HUDEP-2 (cell line): ENCODE measurements at regions not wholly inside any gene's neighbourhood (a gene's known extent, or its start where the extent isn't known, plus 50 kb on each side); places are given as distances from the start of the nearest gene placed in this dataset.
"Not testable (repeated sequence)": the region's sequence is repeated elsewhere in the genome, so short reads cannot be mapped to it uniquely, and the experiment has no call there.

ENCODE experiments used
- DNase-seq, 76 experiments: peaks; one replicate each; lab custom pipeline; 2025; ENCODE audit not compliant: unreplicated experiment in 76 of 76; lab: John Stamatoyannopoulos, UW

- DNase-seq: peak in 7 of 76 experiments; percentile 5 to 31 (median 6)
These were observed 141.3 kb downstream of the CCDC74A start for GRCh38 chr2:131668794-131669540.

- DNase-seq: not testable (repeated sequence)
These were observed 144.3 kb downstream of the CCDC74A start for GRCh38 chr2:131671841-131672470.

DNA sequence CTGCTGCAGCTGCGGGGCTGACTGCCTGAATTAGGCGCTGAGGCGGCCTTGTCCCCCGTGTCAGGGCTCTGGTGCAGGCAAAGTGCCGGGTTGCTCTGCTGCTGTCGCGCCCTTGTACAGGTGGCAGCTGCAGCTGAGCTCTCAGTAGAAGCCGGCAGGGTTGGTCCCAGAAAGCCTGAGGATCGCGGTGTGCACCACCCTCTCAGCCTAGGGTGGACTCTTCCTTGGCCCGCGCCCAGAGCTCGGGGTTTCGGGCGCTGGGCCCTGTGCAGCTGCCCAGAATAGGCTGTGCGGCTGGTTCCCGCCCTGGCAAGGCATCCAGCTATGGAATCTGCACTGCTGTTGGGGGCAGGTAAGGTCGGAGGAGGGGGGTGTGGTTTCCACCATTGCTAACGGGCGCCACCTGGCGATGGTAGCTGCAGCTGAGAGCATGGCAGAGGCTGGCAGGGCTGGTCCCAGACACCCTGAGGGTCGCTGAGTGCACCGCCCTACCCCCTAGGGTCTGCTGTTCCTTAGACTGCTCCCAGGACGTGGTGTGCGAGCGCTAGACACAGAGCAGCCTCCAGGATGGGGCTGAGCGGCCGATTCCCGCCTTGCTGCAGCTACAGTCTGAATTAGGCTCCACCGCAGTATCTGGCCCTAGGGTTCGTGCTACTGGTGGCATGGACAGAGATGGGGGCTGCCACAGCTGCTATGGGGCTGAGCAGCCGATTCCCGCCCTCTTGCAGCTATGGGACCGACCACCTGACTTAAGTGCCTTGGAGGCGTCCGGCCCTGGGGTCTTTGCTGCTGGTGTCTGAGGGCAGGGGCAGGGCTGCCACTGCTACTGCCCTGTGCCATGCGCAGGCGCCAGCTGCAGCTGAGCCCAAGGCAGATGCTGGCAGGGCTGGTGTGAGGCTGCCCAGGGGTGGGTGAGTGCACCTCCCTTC is 145.0 kb downstream of the CCDC74A start:
- DNase-seq: peak in 47 of 76 experiments; percentile 1 to 50 (median 17)

- DNase-seq: peak in 63 of 76 experiments; percentile 2 to 75 (median 48)
These were observed 145.9 kb downstream of the CCDC74A start for GRCh38 chr2:131673400-131674173.

DNA sequence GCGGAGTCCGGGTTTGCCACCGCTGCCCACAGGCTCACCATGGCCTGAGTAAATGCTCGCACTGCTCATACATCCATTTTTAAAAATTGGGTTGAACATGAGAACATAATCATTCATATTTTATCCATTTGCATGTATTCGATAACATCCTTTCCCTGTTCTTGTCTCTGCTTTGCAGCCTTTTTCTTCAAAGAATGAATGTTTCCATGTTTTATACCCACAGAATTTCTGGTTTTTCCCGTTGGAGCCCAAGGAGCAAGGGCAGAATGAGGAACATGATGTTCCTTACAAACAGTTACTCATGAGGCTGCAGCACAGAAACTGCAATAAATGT is 146.5 kb downstream of the CCDC74A start:
- DNase-seq: no peak

DNA sequence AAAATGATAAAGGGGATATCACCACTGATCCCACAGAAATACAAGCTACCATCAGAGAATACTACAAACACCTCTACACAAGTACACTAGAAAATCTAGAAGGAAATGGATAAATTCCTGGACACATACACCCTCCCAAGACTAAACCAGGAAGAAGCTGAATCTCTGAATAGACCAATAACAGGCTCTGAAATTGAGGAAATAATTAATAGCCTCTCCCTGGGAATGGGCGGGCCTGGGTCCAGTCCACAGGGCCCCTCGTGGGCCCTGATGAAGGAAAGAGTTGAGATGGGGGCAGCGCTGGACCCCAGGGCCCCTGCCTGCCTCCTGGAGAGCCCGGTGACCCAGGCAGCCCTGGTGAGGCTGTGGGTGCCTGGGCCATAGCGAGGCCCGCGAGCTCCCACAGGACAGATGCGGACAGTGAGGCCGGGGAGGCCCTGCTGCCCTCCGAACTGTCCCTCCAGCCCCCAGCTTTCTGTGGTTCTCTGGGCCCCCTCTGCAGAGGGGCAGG is 154.0 kb downstream of the CCDC74A start:
- not testable (repeated sequence) for DNase-seq

- DNase-seq: peak in 68 of 76 experiments; percentile 4 to 73 (median 52)
These were observed 154.6 kb downstream of the CCDC74A start for GRCh38 chr2:131682122-131682944.

DNA sequence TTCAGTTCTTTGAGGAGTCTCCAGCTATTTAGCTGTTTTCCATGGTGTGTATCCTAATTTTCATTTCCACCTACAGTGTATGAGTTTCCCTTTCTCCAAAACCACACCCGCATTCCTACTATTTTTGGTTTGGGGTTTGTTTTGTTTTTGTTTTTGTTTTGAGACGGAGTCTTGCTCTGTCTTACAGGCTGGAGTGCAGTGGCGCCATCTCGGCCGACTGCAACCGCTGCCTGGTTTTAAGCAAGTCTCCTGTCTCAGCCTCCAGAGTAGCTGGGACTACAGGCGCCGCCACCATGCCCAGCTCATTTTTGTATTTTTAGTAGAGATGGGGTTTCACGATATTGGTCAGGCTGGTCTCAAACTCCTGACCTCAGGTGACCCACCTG is 155.2 kb downstream of the CCDC74A start:
- peak in 10 of 76 experiments; percentile 1 to 24 (median 4) for DNase-seq

GRCh38 chr2:131684631-131685316 is 157.1 kb downstream of the CCDC74A start:
- not testable (repeated sequence) for DNase-seq

DNA sequence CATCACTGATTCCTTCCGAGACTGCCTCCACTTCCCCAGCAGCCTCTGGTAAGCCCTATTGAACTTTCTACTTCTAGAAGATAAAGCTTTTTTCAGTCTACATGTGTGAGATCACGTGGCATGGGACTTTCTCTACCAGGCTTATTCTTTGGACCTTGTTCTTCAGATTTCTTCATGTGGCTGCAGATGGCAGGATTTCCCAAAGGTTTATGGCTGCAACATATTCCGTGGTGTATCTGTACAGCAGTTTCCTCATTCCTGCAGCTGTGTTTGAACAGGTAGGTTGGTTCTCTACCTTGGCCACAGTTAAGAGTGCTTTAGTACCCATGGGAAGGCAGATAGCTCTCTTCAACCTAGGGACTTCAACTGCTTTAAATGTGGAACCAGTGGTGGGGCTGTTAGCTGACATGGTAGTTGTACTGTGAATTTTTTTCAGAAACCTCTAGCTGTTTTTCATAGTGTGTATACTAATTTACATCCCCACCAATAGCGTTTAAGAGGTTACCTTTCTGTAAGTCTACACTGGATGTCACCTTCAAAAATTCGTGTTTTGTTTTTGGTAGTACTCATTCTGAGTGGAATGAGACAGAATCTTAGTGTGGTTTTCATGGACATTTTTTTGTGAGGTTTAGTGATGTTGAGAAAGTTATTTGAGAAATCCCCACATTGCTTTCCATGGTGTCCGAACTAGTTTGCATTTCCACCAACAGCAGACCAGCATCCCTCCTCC is 158.6 kb downstream of the CCDC74A start:
- DNase-seq: not testable (repeated sequence)

DNA sequence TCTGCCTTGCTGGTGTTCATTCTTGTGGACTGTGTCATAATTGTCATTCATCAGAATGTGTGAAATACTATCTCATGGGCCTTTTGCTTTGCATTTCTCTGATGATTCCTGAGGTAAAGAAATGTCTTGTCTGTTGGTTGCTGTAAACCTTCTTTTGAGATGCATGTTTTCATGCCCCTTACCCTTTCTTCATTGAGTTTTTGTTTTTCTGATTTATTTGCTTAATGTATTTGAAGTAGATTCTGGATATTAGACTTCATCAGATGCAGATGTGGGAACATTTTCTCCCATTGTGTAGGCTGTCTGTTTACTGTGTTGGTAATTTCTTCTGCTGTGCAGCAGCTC is 159.2 kb downstream of the CCDC74A start:
- DNase-seq: not testable (repeated sequence)

GRCh38 chr2:131689066-131689465 is 161.4 kb downstream of the CCDC74A start:
- DNase-seq: not testable (repeated sequence)

DNA sequence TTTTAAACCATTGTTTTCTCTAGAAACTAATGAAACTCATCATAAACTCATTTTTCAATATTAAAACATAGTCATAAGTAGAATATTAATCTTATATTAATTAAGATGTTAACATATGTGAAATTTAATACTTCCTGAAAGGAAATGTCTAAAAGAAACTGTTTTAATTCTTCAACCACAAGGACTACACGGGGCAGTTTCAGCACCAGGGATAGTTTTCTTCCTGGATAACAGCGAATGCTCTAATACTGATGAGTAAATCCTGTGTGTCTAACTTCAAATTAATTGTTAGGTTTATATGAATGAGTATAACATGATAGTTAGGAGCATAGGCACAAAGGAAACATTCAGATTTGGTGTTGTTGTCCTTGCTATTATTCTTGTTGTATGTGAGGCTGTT is 183.6 kb downstream of the CCDC74A start:
- DNase-seq: not testable (repeated sequence)

GRCh38 chr2:131717907-131718306 is 190.2 kb downstream of the CCDC74A start:
- DNase-seq: not testable (repeated sequence)

DNA sequence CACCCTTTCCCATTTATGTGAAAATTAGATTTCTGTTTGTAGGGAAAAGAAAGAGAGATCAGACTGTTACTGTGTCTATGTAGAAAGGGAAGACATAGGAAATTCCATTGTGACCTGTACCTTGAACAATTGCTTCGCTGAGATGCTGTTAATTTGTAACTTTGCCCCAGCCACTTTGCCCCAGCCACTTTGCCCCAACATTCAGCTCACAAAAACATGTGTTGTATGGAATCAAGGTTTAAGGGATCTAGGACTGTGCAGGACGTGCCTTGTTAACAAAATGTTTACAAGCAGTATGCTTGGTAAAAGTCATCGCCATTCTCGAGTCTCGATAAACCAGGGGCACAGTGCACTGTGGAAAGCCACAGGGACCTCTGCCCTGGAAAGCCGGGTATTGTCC is 193.5 kb downstream of the CCDC74A start:
- DNase-seq: not testable (repeated sequence)

DNA sequence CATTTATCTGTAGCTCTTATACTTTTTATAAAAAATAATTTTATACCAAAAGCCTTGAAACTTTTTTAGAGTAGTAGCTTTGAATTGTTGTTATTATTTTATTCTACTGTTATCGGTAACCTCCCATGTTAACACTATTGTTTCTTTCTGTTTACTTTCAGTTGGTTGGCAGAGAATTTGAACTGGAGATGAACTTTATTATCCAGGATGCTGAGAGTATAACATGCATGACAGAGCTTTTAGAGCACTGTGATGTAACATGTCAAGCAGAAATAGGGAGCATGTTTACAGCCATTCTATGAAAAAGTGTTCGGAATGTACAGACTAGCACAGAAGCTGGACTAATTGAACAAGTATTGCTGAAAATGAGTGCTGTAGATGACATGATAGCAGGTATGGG is 194.6 kb downstream of the CCDC74A start:
- DNase-seq: not testable (repeated sequence)

GRCh38 chr2:131724019-131724418 is 196.3 kb downstream of the CCDC74A start:
- peak in 26 of 76 experiments; percentile 0 to 45 (median 24) for DNase-seq

DNA sequence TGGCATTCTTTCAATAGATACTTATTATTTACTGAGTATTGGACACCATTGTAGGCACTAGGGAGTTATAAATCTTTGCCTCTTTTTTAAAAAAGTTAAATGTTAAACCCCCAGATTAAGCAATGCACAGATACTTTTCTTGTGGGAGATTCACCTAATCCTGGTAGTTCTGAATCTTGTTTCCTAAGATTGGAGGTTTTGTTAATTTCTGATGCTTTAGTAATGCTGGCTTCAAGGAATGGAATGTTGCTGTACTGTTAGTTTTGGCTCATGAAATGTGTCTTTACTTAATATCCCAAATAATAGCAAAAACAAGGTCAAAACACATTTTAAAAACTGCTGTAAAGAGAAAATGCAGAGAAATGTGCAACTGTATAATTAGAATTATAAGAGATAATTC is 200.8 kb downstream of the CCDC74A start:
- not testable (repeated sequence) for DNase-seq
